ENCODE measurements at regions not wholly inside any gene's neighbourhood (a gene's known extent, or its start where the extent isn't known, plus 50 kb on each side); places are given as distances from the start of the nearest gene placed in this dataset.

DNA sequence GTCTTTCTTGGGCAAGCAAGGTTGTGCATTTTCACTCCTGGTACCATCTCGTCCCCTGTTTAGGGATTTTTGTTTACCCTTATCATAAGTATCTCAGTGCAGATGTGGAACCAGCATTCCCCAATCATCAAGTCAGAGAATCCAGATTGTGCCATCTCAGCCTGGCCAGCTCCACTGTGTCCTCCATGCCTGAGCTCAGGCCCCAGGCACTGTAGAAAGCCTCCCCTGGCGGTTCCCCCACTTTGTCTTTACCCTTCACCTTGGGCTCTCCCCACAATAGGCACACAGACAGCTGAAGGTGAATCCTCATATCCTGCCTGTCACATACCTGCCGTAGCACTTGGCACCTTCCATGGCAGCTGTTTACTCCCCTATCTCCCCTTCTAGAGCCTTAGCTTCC, 264.7 kb upstream of the NFE2L3 start:
- Histone ChIP-seq H2AFZ (ENCODE audit: low read length) (no peak overlapping the region), H3K4me2 (ENCODE audit: extremely low read depth, insufficient read depth, low read length) (no peak overlapping the region), H3K27ac (ENCODE audit: insufficient read depth, low read length) (no peak overlapping the region), H3K79me2 (ENCODE audit: control insufficient read depth, insufficient read depth, low read length) (no peaks in the 10 kb centered on the region), H3K27me3 (ENCODE audit: control insufficient read depth, insufficient read depth, low read length) (peaks cover 3% of the 10 kb centered on the region), H3K9ac (ENCODE audit: insufficient read depth, low read length) (no peak overlapping the region), H3K9me3 (ENCODE audit: control insufficient read depth, insufficient read depth, low read depth, low read length) (no peaks in the 10 kb centered on the region), H3K4me3 (replicated peaks in 1 of 4; ENCODE audit: control extremely low read depth in 1 of 4, insufficient read depth in 1 of 4, low read depth in 3 of 4, low read length in 4 of 4) (no peak overlapping the region), H3K36me3 (ENCODE audit: control insufficient read depth, insufficient read depth, low read length) (no peaks in the 10 kb centered on the region), H3K4me1 (ENCODE audit: control insufficient read depth, extremely low read depth, insufficient read depth, low read length) (no peaks in the 10 kb centered on the region), H4K20me1 (ENCODE audit: control insufficient read depth, extremely low read depth, insufficient read depth, low read length) (no peaks in the 10 kb centered on the region)
- TF ChIP-seq, protein P1, sequence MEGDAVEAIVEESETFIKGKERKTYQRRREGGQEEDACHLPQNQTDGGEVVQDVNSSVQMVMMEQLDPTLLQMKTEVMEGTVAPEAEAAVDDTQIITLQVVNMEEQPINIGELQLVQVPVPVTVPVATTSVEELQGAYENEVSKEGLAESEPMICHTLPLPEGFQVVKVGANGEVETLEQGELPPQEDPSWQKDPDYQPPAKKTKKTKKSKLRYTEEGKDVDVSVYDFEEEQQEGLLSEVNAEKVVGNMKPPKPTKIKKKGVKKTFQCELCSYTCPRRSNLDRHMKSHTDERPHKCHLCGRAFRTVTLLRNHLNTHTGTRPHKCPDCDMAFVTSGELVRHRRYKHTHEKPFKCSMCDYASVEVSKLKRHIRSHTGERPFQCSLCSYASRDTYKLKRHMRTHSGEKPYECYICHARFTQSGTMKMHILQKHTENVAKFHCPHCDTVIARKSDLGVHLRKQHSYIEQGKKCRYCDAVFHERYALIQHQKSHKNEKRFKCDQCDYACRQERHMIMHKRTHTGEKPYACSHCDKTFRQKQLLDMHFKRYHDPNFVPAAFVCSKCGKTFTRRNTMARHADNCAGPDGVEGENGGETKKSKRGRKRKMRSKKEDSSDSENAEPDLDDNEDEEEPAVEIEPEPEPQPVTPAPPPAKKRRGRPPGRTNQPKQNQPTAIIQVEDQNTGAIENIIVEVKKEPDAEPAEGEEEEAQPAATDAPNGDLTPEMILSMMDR (conservative IDR thresholded peaks at IDR 0.05 in 1 of 2, IDR thresholded peaks at IDR 0.05 in 1 of 2; ENCODE audit: low read depth in 1 of 2, low read length in 2 of 2), result no peak
- TF ChIP-seq EZH2 (IDR thresholded peaks at IDR 0.05; ENCODE audit: low read length, missing control alignments), result no peak
- DNase-seq (ENCODE audit: low read depth in 2 of 2), result no peak

DNA sequence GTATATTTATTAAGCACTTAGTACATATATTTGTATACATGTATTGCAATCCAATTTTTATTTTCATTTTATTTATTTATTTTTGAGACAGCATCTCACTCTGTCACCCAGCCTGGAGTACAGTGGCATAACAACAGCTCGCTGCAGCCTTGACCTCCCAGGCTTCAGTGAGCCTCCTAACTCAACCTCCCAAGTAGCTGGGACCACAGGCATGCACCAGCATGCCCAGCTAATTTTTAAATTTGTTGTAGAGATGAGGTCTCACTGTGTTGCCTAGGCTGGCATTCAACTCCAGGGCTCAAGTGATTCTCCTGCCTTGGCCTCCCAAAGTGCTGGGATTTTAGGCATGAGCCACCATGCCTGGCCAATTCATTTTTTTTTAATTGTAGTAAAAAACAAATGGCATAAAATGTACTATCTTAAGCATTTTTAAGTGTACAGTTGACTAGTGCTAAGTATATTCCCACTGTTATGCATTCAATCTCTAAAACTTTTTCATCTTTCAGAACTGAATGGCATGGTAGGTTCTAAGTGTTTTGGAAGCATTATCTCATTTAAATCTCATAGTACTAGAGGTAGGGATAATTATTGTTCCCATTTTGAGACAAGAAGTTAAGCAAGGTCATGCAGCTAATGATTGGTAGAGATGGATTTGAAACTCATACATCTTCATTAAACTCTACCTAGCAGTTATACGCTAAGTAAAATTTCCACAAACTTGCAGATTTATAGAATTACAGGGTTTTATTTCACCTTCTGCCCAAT, 264.0 kb upstream of the NFE2L3 start:
- H2AFZ ChIP-seq (ENCODE audit: low read length), result no peak overlapping the region
- no peaks in the 10 kb centered on the region for H3K4me1 ChIP-seq (ENCODE audit: control insufficient read depth, extremely low read depth, insufficient read depth, low read length)
- TF ChIP-seq EZH2 (IDR thresholded peaks at IDR 0.05; ENCODE audit: low read length, missing control alignments), result no peak
- TF ChIP-seq, protein P1 (conservative IDR thresholded peaks at IDR 0.05 in 1 of 2, IDR thresholded peaks at IDR 0.05 in 1 of 2; ENCODE audit: low read depth in 1 of 2, low read length in 2 of 2), result no peak

DNA sequence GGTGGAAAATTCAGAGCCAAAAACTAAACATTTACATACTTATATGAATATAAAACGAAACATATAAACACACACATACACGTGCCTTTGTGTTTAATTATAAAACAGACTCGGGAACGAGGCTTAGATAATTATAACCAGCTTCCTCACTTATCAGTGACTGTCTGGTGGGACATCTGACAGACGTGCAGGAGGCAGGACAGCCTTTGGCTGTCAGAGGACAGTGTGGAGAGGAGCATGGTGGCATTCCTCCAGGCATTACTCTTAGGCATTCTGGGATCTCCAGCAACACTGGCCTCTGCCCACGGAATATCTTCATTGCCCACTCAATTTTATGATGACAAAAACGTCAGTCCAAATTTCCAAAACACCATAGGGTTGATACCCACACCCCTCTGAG, 262.2 kb upstream of the NFE2L3 start:
- Histone ChIP-seq H2AFZ (ENCODE audit: low read length) (no peak overlapping the region), H3K9me3 (ENCODE audit: control insufficient read depth, insufficient read depth, low read depth, low read length) (no peaks in the 10 kb centered on the region), H3K36me3 (ENCODE audit: control insufficient read depth, insufficient read depth, low read length) (no peaks in the 10 kb centered on the region), H3K79me2 (ENCODE audit: control insufficient read depth, insufficient read depth, low read length) (no peaks in the 10 kb centered on the region), H4K20me1 (ENCODE audit: control insufficient read depth, extremely low read depth, insufficient read depth, low read length) (no peaks in the 10 kb centered on the region), H3K27ac (ENCODE audit: insufficient read depth, low read length) (no peak overlapping the region), H3K4me1 (ENCODE audit: control insufficient read depth, extremely low read depth, insufficient read depth, low read length) (no peaks in the 10 kb centered on the region), H3K4me3 (replicated peaks in 1 of 4; ENCODE audit: control extremely low read depth in 1 of 4, insufficient read depth in 1 of 4, low read depth in 3 of 4, low read length in 4 of 4) (no peak overlapping the region), H3K9ac (ENCODE audit: insufficient read depth, low read length) (no peak overlapping the region), H3K27me3 (ENCODE audit: control insufficient read depth, insufficient read depth, low read length) (peaks cover 3% of the 10 kb centered on the region), H3K4me2 (ENCODE audit: extremely low read depth, insufficient read depth, low read length) (no peak overlapping the region)
- no peak for DNase-seq (ENCODE audit: low read depth in 2 of 2)
- TF ChIP-seq, protein P1 (conservative IDR thresholded peaks at IDR 0.05 in 1 of 2, IDR thresholded peaks at IDR 0.05 in 1 of 2; ENCODE audit: low read depth in 1 of 2, low read length in 2 of 2), result no peak
- TF ChIP-seq EZH2 (IDR thresholded peaks at IDR 0.05; ENCODE audit: low read length, missing control alignments), result no peak

More for the DNA sequence above, 264.0 kb upstream of the NFE2L3 start:
- no peak for DNase-seq (ENCODE audit: low read depth in 2 of 2)
- H3K9ac ChIP-seq (ENCODE audit: insufficient read depth, low read length), result no peak overlapping the region
- no peaks in the 10 kb centered on the region for H3K79me2 ChIP-seq (ENCODE audit: control insufficient read depth, insufficient read depth, low read length)
- no peaks in the 10 kb centered on the region for H3K36me3 ChIP-seq (ENCODE audit: control insufficient read depth, insufficient read depth, low read length)
- no peak overlapping the region for H3K4me3 ChIP-seq (replicated peaks in 1 of 4; ENCODE audit: control extremely low read depth in 1 of 4, insufficient read depth in 1 of 4, low read depth in 3 of 4, low read length in 4 of 4)
- no peak overlapping the region for H3K4me2 ChIP-seq (ENCODE audit: extremely low read depth, insufficient read depth, low read length)
- peaks cover 3% of the 10 kb centered on the region for H3K27me3 ChIP-seq (ENCODE audit: control insufficient read depth, insufficient read depth, low read length)
- no peaks in the 10 kb centered on the region for H4K20me1 ChIP-seq (ENCODE audit: control insufficient read depth, extremely low read depth, insufficient read depth, low read length)
- H3K27ac ChIP-seq (ENCODE audit: insufficient read depth, low read length), result no peak overlapping the region
- H3K9me3 ChIP-seq (ENCODE audit: control insufficient read depth, insufficient read depth, low read depth, low read length), result no peaks in the 10 kb centered on the region
